ENCODE measurements at regions not wholly inside any gene's neighbourhood (a gene's known extent, or its start where the extent isn't known, plus 50 kb on each side); places are given as distances from the start of the nearest gene placed in this dataset.

DNA sequence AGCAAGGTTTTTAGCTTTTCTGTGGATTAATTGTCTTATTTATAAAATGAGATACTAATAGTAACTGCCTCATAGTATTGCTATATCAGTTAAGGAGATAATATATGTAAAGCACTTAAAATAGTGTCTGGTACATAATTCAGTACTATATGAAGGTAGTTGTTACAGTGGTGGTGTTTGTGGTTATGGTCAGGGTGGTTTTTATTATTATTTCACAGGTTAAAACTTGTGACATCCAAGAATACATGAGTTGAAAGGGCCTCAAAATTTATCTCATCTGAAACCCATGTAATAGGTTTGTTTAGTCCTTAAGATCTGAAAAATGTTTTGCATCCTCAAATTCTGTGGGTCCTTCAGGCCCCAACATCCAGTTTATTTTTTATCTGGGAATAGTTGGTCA, 369.5 kb upstream of the LRATD1 start:
- TF ChIP-seq, protein P1, sequence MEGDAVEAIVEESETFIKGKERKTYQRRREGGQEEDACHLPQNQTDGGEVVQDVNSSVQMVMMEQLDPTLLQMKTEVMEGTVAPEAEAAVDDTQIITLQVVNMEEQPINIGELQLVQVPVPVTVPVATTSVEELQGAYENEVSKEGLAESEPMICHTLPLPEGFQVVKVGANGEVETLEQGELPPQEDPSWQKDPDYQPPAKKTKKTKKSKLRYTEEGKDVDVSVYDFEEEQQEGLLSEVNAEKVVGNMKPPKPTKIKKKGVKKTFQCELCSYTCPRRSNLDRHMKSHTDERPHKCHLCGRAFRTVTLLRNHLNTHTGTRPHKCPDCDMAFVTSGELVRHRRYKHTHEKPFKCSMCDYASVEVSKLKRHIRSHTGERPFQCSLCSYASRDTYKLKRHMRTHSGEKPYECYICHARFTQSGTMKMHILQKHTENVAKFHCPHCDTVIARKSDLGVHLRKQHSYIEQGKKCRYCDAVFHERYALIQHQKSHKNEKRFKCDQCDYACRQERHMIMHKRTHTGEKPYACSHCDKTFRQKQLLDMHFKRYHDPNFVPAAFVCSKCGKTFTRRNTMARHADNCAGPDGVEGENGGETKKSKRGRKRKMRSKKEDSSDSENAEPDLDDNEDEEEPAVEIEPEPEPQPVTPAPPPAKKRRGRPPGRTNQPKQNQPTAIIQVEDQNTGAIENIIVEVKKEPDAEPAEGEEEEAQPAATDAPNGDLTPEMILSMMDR (IDR thresholded peaks at IDR 0.05): no peak
- TF ChIP-seq POLR2A (IDR thresholded peaks at IDR 0.05): no peak

Data from right lobe of liver (tissue), 4 donors.